OCI-LY7 (cell line): ENCODE measurements at regions not wholly inside any gene's neighbourhood (a gene's known extent, or its start where the extent isn't known, plus 50 kb on each side); places are given as distances from the start of the nearest gene placed in this dataset.

Experiments
- BruUV-seq: library from RNA; stranded (reverse); fragments of 400-500 nt; replicated peaks from 2 replicates; lab custom pipeline; 2021; lab: Mats Ljungman, UMichigan
- CTCF ChIA-PET: fragments of 300-600 bp; sonication (Branson Sonifier 250); formaldehyde crosslinking; loops from one replicate; lab custom pipeline; 2022; ENCODE audit warnings: antibody characterized with exemption; ENCODE audit not compliant: unreplicated experiment; lab: Charles Lee
- POLR2A ChIA-PET: fragments of 300-600 bp; sonication (Branson Sonifier 250); formaldehyde crosslinking; loops from one replicate; lab custom pipeline; 2022; ENCODE audit warnings: antibody characterized with exemption; lab: Charles Lee
- DNase-seq: peaks from one replicate; pipeline ENCODE4 v3.0.0-alpha.2; 2015; ENCODE audit warnings: low spot score
- H2AFZ ChIP-seq: fragments of 200-600 bp; sonication (generic), shearing (Covaris generic); 2 replicates; pipeline ENCODE4 v1.6.1; 2014; ENCODE audit warnings: mild to moderate bottlenecking, antibody characterized with exemption, low read length, moderate library complexity
- H3K27ac ChIP-seq: fragments of 200-600 bp; sonication (generic); 2 replicates; pipeline ENCODE4 v1.5.1; 2014; ENCODE audit warnings: mixed run types, low read depth, mild to moderate bottlenecking, moderate library complexity, low read length, inconsistent platforms; ENCODE audit not compliant: poor library complexity, severe bottlenecking
- H3K36me3 ChIP-seq: fragments of 200-600 bp; sonication (generic); 2 replicates; pipeline ENCODE4 v1.6.1; 2014; ENCODE audit warnings: mild to moderate bottlenecking, antibody characterized with exemption, low read length, moderate library complexity, mixed read lengths; ENCODE audit not compliant: insufficient read depth
- H3K4me1 ChIP-seq: fragments of 200-600 bp; sonication (generic); 2 replicates; pipeline ENCODE4 v1.5.1; 2014; ENCODE audit warnings: mild to moderate bottlenecking, low read length; ENCODE audit not compliant: insufficient read depth, poor library complexity, severe bottlenecking
- H3K4me2 ChIP-seq: fragments of 200-600 bp; sonication (generic); 2 replicates; pipeline ENCODE4 v1.6.1; 2014; ENCODE audit warnings: mild to moderate bottlenecking, low read length
- H3K4me3 ChIP-seq: fragments of 200-600 bp; sonication (generic); 2 replicates; pipeline ENCODE4 v1.5.1; 2014; ENCODE audit warnings: mild to moderate bottlenecking, low read depth, low read length; ENCODE audit not compliant: poor library complexity, severe bottlenecking
- H3K79me2 ChIP-seq: fragments of 200-600 bp; sonication (generic); 2 replicates; pipeline ENCODE4 v1.6.1; 2016; ENCODE audit warnings: low read depth, mild to moderate bottlenecking, low read length, moderate library complexity, mixed read lengths; ENCODE audit not compliant: insufficient read depth
- H3K9me2 ChIP-seq: fragments of 200-600 bp; sonication (generic); 2 replicates; pipeline ENCODE4 v1.6.1; 2016; ENCODE audit warnings: mild to moderate bottlenecking, low read length, mixed read lengths; ENCODE audit not compliant: insufficient read depth
- H3K9me3 ChIP-seq: fragments of 200-600 bp; sonication (generic); 2 replicates; pipeline ENCODE4 v1.6.1; 2014; ENCODE audit warnings: mild to moderate bottlenecking, mixed run types, low read length, mixed read lengths
- H4K20me1 ChIP-seq: fragments of 200-600 bp; sonication (generic); 2 replicates; pipeline ENCODE4 v1.6.1; 2014; ENCODE audit warnings: mild to moderate bottlenecking, antibody characterized with exemption, low read length, moderate library complexity, mixed read lengths; ENCODE audit not compliant: insufficient read depth
- CTCF ChIP-seq: fragments of 200-600 bp; sonication (generic); conservative IDR thresholded peaks from 2 replicates; pipeline ENCODE4 v1.5.1; 2014; ENCODE audit warnings: mild to moderate bottlenecking, antibody characterized with exemption, low read length, moderate library complexity, mixed read lengths
- EZH2phosphoT487 ChIP-seq: fragments of 200-600 bp; sonication (generic); IDR thresholded peaks from 2 replicates; pipeline ENCODE4 v1.6.1; 2018; ENCODE audit warnings: low read depth, borderline replicate concordance, mild to moderate bottlenecking, mixed run types, antibody characterized with exemption, low read length, moderate library complexity, mixed read lengths
- intact Hi-C: fragments of 100-400 bp; cut with micrococcal nuclease; formaldehyde crosslinking; loops from one replicate; pipeline ENCODE4 v1.10.0; 2022; ENCODE audit not compliant: unreplicated experiment

- CTCF ChIA-PET, result no interaction called here
- intact Hi-C loops, result no loop called here
These were observed 538.0 kb downstream of the UTRN start for GRCh38 chr6:144823131-144823530.

GRCh38 chr6:144824018-144824417 is 538.9 kb downstream of the UTRN start:
- Histone ChIP-seq H3K4me2 (no peak overlapping the region), H3K27ac (no peak overlapping the region), H3K9me2 (no peaks in the 10 kb centered on the region), H4K20me1 (no peaks in the 10 kb centered on the region), H2AFZ (no peak overlapping the region), H3K4me3 (no peak overlapping the region), H3K4me1 (no peaks in the 10 kb centered on the region), H3K36me3 (no peaks in the 10 kb centered on the region), H3K79me2 (no peaks in the 10 kb centered on the region), H3K9me3 (no peaks in the 10 kb centered on the region)
- no peak for DNase-seq
- POLR2A ChIA-PET, result interaction anchor here (0.6 kb wide), 1 partner anchor 573 kb away, joined by 3 read pairs; no protein-coding TSS in a partner anchor
- no TSS peak for BruUV-seq
- intact Hi-C loops, result no loop called here
- TF ChIP-seq EZH2phosphoT487 (no peak), CTCF (no peak)
- CTCF ChIA-PET, result no interaction called here

More at GRCh38 chr6:144823131-144823530, 538.0 kb downstream of the UTRN start:
- no TSS peak for BruUV-seq
- no peak overlapping the region for H3K27ac ChIP-seq
- H3K4me3 ChIP-seq, result no peak overlapping the region
- no peaks in the 10 kb centered on the region for H3K36me3 ChIP-seq
- no peak for DNase-seq
- no peaks in the 10 kb centered on the region for H3K9me3 ChIP-seq
- POLR2A ChIA-PET, result no interaction called here
- TF ChIP-seq EZH2phosphoT487 (no peak), CTCF (no peak)
- H2AFZ ChIP-seq, result no peak overlapping the region
- H4K20me1 ChIP-seq, result no peaks in the 10 kb centered on the region
- H3K79me2 ChIP-seq, result no peaks in the 10 kb centered on the region
- H3K9me2 ChIP-seq, result no peaks in the 10 kb centered on the region
- no peak overlapping the region for H3K4me2 ChIP-seq
- no peaks in the 10 kb centered on the region for H3K4me1 ChIP-seq

- Histone ChIP-seq H4K20me1 (no peaks in the 10 kb centered on the region), H3K27ac (no peak overlapping the region), H3K4me3 (no peak overlapping the region), H3K4me1 (no peaks in the 10 kb centered on the region), H3K36me3 (no peaks in the 10 kb centered on the region), H2AFZ (no peak overlapping the region), H3K9me2 (no peaks in the 10 kb centered on the region), H3K9me3 (no peaks in the 10 kb centered on the region), H3K79me2 (no peaks in the 10 kb centered on the region), H3K4me2 (no peak overlapping the region)
- CTCF ChIA-PET, result no interaction called here
- TF ChIP-seq CTCF (no peak), EZH2phosphoT487 (no peak)
- DNase-seq, result no peak
- intact Hi-C loops, result no loop called here
- no TSS peak for BruUV-seq
- POLR2A ChIA-PET, result no interaction called here
These were observed 549.4 kb downstream of the UTRN start for GRCh38 chr6:144834426-144835038.
